A549 (cell line): ENCODE measurements at regions not wholly inside any gene's neighbourhood (a gene's known extent, or its start where the extent isn't known, plus 50 kb on each side); places are given as distances from the start of the nearest gene placed in this dataset.

Experiments
- CTCF ChIP-seq: fragments of >200 bp; sonication (Bioruptor Twin); formaldehyde crosslinking; IDR thresholded peaks from 3 replicates; pipeline ENCODE4 v1.5.1; 2016
- GATA3 ChIP-seq: IDR thresholded peaks from 2 replicates; pipeline ENCODE4 v1.6.1; 2012; ENCODE audit warnings: borderline replicate concordance
- KDM1A ChIP-seq: fragments of 200-600 bp; sonication (generic); IDR thresholded peaks from 2 replicates; pipeline ENCODE4 v1.6.1; 2016; ENCODE audit warnings: low read depth, mild to moderate bottlenecking
- NFE2L2 ChIP-seq: fragments of 150-350 bp; conservative IDR thresholded peaks from 2 replicates; pipeline ENCODE4 v1.6.1; 2014; ENCODE audit warnings: low read length

DNA sequence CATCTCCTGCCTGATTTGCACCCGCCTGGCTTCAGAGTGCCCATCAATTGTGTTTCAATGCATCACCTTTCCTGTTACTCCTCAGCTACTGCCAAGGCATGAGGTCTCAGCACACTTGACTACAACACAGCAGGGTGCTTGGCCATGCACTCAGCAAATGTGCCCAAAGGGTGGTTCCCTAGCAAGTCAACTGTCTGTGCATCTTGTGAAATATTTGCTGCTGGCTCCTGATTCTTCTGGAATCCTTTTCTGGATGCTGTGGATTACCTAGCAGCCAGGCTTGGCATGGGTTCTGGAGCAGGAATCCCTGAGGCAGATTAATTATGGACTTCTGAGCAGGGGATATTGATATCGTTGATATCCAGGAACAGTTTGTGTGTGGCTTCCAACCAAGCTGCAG is 662.6 kb upstream of the MGMT start:
- TF ChIP-seq NFE2L2 (no peak), GATA3 (no peak), CTCF (no peak), KDM1A (no peak)
